HEK293 (cell line): ENCODE measurements at regions not wholly inside any gene's neighbourhood (a gene's known extent, or its start where the extent isn't known, plus 50 kb on each side); places are given as distances from the start of the nearest gene placed in this dataset.

ENCODE experiments used
- CTCF ChIA-PET: fragments of 350-600 bp; formaldehyde crosslinking; extraction: SDS; loops from one replicate; lab custom pipeline; 2021; ENCODE audit warnings: antibody characterized with exemption; lab: Yijun Ruan, JAX
- POLR2A ChIA-PET: fragments of 300-600 bp; formaldehyde crosslinking; extraction: SDS; loops from one replicate; lab custom pipeline; 2020; ENCODE audit warnings: antibody characterized with exemption, inconsistent platforms; lab: Yijun Ruan, JAX
- H3K27ac ChIP-seq: fragments of 200-500 bp; sonication (Bioruptor generic); 2 replicates; pipeline ENCODE4 v1.5.1; 2014; ENCODE audit warnings: low read depth, low read length, control low read depth, inconsistent platforms; ENCODE audit errors: extremely low read depth
- H3K36me3 ChIP-seq, 2 experiments: fragments of 200-500 bp in 1 of 2; sonication (Bioruptor generic) in 1 of 2; 1 replicate in 1 of 2; 2 replicates in 1 of 2; pipeline ENCODE4 v1.5.1; 2014 to 2017; ENCODE audit warnings: inconsistent platforms in 2 of 2, low read length in 2 of 2; ENCODE audit not compliant: control insufficient read depth in 2 of 2, insufficient read depth in 1 of 2
- H3K4me1 ChIP-seq: fragments of 200-500 bp; sonication (Bioruptor generic); 2 replicates; pipeline ENCODE4 v1.5.1; 2014; ENCODE audit warnings: mild to moderate bottlenecking, low read length, inconsistent platforms; ENCODE audit not compliant: control insufficient read depth, insufficient read depth
- H3K4me3 ChIP-seq: 2 replicates; pipeline ENCODE4 v1.5.1; 2011; ENCODE audit warnings: low read depth, mild to moderate bottlenecking, control low read depth, low read length, moderate library complexity
- H3K9me3 ChIP-seq: fragments of 200-500 bp; sonication (Bioruptor generic); 2 replicates; pipeline ENCODE4 v1.5.1; 2014; ENCODE audit warnings: low read depth, low read length, inconsistent platforms; ENCODE audit not compliant: control insufficient read depth, insufficient read depth
- SALL2 ChIP-seq: fragments of 450-650 bp; formaldehyde crosslinking; IDR thresholded peaks from 2 replicates; pipeline ENCODE4 v1.5.0; 2017; ENCODE audit warnings: missing biosample characterization, mild to moderate bottlenecking, missing genetic modification characterization, borderline replicate concordance
- SP2 ChIP-seq: fragments of 450-650 bp; formaldehyde crosslinking; IDR thresholded peaks from 2 replicates; pipeline ENCODE4 v1.5.1; 2016; ENCODE audit warnings: missing biosample characterization, missing genetic modification characterization
- TCF7L2 ChIP-seq: IDR thresholded peaks from 2 replicates; pipeline ENCODE4 v1.6.1; 2011; ENCODE audit warnings: low read depth, mild to moderate bottlenecking, inconsistent platforms, low read length, moderate library complexity, borderline replicate concordance
- WT1 ChIP-seq: fragments of 450-650 bp; formaldehyde crosslinking; IDR thresholded peaks from 2 replicates; pipeline ENCODE4 v1.5.1; 2016; ENCODE audit warnings: missing biosample characterization, missing genetic modification characterization
- ZNF112 ChIP-seq: fragments of 450-650 bp; formaldehyde crosslinking; IDR thresholded peaks from 2 replicates; pipeline ENCODE4 v1.5.0; 2017; ENCODE audit warnings: missing biosample characterization, missing genetic modification characterization
- ZNF121 ChIP-seq: fragments of 450-650 bp; formaldehyde crosslinking; IDR thresholded peaks from 2 replicates; pipeline ENCODE4 v1.5.1; 2016; ENCODE audit warnings: missing biosample characterization, missing genetic modification characterization
- ZNF133 ChIP-seq: fragments of 450-650 bp; formaldehyde crosslinking; IDR thresholded peaks from 2 replicates; pipeline ENCODE4 v1.5.1; 2016; ENCODE audit warnings: missing biosample characterization, missing genetic modification characterization
- ZNF174 ChIP-seq: fragments of 450-650 bp; formaldehyde crosslinking; IDR thresholded peaks from 2 replicates; pipeline ENCODE4 v1.5.0; 2017; ENCODE audit warnings: missing biosample characterization, mild to moderate bottlenecking, missing genetic modification characterization
- ZNF311 ChIP-seq: fragments of 450-650 bp; formaldehyde crosslinking; IDR thresholded peaks from 2 replicates; pipeline ENCODE4 v1.5.1; 2017; ENCODE audit warnings: missing biosample characterization, missing genetic modification characterization, borderline replicate concordance
- ZNF404 ChIP-seq: fragments of 450-650 bp; formaldehyde crosslinking; IDR thresholded peaks from 2 replicates; pipeline ENCODE4 v1.5.1; 2017; ENCODE audit warnings: missing biosample characterization, missing genetic modification characterization
- ZNF501 ChIP-seq: fragments of 450-650 bp; formaldehyde crosslinking; IDR thresholded peaks from 2 replicates; pipeline ENCODE4 v1.5.1; 2016; ENCODE audit warnings: missing biosample characterization, missing genetic modification characterization
- ZNF529 ChIP-seq: fragments of 450-650 bp; formaldehyde crosslinking; IDR thresholded peaks from 2 replicates; pipeline ENCODE4 v1.5.1; 2017; ENCODE audit warnings: missing genetic modification characterization, missing biosample characterization; ENCODE audit not compliant: insufficient replicate concordance
- ZNF544 ChIP-seq: fragments of 450-650 bp; formaldehyde crosslinking; IDR thresholded peaks from 2 replicates; pipeline ENCODE4 v1.5.0; 2017; ENCODE audit warnings: missing biosample characterization, missing genetic modification characterization
- ZNF624 ChIP-seq: fragments of 450-650 bp; formaldehyde crosslinking; IDR thresholded peaks from 2 replicates; pipeline ENCODE4 v1.5.1; 2017; ENCODE audit warnings: missing biosample characterization, missing genetic modification characterization
- ZNF837 ChIP-seq: fragments of 450-650 bp; formaldehyde crosslinking; IDR thresholded peaks from 2 replicates; pipeline ENCODE4 v1.5.1; 2016; ENCODE audit warnings: missing biosample characterization, missing genetic modification characterization
- TF ChIP-seq, protein P1 (sequence below): fragments of 450-650 bp; formaldehyde crosslinking; IDR thresholded peaks from 2 replicates; pipeline ENCODE4 v1.5.1; 2016; ENCODE audit warnings: missing biosample characterization, missing genetic modification characterization
- TF ChIP-seq, protein P2 (sequence below): fragments of 450-650 bp; formaldehyde crosslinking; IDR thresholded peaks from 2 replicates; pipeline ENCODE4; 2016; ENCODE audit warnings: missing biosample characterization, missing genetic modification characterization
- TF ChIP-seq, protein P3 (sequence below): fragments of 450-650 bp; formaldehyde crosslinking; IDR thresholded peaks from 2 replicates; pipeline ENCODE4 v1.5.1; 2016; ENCODE audit warnings: missing biosample characterization, missing genetic modification characterization
- TF ChIP-seq, protein P4 (sequence below): sonication (generic); formaldehyde crosslinking; IDR thresholded peaks from 2 replicates; pipeline ENCODE4 v1.8.1; 2022; ENCODE audit warnings: mild to moderate bottlenecking, moderate library complexity, missing genetic modification reagents
- TF ChIP-seq, protein P5 (sequence below): fragments of 450-650 bp; IDR thresholded peaks from 2 replicates; pipeline ENCODE4 v1.5.1; 2018; ENCODE audit warnings: missing biosample characterization, missing genetic modification characterization
- TF ChIP-seq, protein P6 (sequence below): fragments of 450-650 bp; formaldehyde crosslinking; IDR thresholded peaks from 2 replicates; pipeline ENCODE4 v1.5.1; 2016; ENCODE audit warnings: missing biosample characterization, missing genetic modification characterization
- TF ChIP-seq, protein P7 (sequence below): fragments of 450-650 bp; formaldehyde crosslinking; optimal IDR thresholded peaks from 2 replicates; pipeline ENCODE3; 2016; ENCODE audit warnings: missing biosample characterization, mild to moderate bottlenecking, missing genetic modification characterization

DNA sequence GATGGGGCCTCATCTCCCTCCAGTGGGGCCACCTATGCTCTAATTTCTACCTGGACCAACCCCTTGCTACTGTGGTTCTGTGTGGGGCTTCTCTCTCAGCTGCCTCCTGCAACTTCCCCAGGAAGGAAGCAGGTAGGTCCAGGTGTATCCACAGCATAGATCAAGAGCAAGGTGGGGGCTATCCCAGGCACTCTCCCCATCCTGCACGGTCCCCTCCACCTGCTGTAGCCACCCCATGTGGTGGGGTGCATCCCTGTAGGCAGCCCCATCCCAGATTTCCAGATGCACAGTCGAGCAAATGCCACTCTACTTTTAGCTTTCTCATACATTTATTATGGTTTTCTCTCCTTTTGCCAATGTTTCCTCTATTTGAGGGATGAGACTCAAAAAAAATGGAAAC lies 156.1 kb downstream of the FBXO15 start:
- no peak overlapping the region for H3K4me3 ChIP-seq
- H3K27ac ChIP-seq = no peak overlapping the region
- H3K36me3 ChIP-seq = no peaks in the 10 kb centered on the region
- no peak for TF ChIP-seq WT1 (tag by site-specific recombination)
- TF ChIP-seq, protein P1, sequence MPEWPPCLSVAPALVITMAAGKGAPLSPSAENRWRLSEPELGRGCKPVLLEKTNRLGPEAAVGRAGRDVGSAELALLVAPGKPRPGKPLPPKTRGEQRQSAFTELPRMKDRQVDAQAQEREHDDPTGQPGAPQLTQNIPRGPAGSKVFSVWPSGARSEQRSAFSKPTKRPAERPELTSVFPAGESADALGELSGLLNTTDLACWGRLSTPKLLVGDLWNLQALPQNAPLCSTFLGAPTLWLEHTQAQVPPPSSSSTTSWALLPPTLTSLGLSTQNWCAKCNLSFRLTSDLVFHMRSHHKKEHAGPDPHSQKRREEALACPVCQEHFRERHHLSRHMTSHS (tag by site-specific recombination) = no peak
- TF ChIP-seq ZNF544 = no peak
- TF ChIP-seq, protein P2, sequence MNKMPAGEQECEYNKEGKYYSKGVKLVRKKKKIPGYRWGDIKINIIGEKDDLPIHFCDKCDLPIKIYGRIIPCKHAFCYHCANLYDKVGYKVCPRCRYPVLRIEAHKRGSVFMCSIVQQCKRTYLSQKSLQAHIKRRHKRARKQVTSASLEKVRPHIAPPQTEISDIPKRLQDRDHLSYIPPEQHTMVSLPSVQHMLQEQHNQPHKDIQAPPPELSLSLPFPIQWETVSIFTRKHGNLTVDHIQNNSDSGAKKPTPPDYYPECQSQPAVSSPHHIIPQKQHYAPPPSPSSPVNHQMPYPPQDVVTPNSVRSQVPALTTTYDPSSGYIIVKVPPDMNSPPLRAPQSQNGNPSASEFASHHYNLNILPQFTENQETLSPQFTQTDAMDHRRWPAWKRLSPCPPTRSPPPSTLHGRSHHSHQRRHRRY (tag by site-specific recombination) = no peak
- TF ChIP-seq ZNF529 (tag by site-specific recombination) = no peak
- TF ChIP-seq, protein P3, sequence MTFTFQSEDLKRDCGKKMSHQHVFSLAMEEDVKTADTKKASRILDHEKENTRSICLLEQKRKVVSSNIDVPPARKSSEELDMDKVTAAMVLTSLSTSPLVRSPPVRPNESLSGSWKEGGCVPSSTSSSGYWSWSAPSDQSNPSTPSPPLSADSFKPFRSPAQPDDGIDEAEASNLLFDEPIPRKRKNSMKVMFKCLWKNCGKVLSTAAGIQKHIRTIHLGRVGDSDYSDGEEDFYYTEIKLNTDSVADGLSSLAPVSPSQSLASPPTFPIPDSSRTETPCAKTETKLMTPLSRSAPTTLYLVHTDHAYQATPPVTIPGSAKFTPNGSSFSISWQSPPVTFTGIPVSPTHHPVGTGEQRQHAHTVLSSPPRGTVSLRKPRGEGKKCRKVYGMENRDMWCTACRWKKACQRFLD (tag by site-specific recombination) = no peak
- no peak for TF ChIP-seq ZNF174 (tag by site-specific recombination)
- TF ChIP-seq SALL2 = no peak
- no peak for TF ChIP-seq TCF7L2
- TF ChIP-seq, protein P4, sequence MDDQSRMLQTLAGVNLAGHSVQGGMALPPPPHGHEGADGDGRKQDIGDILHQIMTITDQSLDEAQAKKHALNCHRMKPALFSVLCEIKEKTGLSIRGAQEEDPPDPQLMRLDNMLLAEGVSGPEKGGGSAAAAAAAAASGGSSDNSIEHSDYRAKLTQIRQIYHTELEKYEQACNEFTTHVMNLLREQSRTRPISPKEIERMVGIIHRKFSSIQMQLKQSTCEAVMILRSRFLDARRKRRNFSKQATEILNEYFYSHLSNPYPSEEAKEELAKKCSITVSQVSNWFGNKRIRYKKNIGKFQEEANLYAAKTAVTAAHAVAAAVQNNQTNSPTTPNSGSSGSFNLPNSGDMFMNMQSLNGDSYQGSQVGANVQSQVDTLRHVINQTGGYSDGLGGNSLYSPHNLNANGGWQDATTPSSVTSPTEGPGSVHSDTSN (CRISPR knock-in tag) = no peak
- no peak for TF ChIP-seq ZNF121 (tag by site-specific recombination)
- TF ChIP-seq ZNF112 (tag by site-specific recombination) = no peak
- CTCF ChIA-PET = interaction anchor here (0.5 kb wide), 1 partner anchor 10 kb away, joined by 3 read pairs; no protein-coding TSS in a partner anchor
- no peaks in the 10 kb centered on the region for H3K4me1 ChIP-seq
- no peaks in the 10 kb centered on the region for H3K9me3 ChIP-seq
- POLR2A ChIA-PET = no interaction called here

DNA sequence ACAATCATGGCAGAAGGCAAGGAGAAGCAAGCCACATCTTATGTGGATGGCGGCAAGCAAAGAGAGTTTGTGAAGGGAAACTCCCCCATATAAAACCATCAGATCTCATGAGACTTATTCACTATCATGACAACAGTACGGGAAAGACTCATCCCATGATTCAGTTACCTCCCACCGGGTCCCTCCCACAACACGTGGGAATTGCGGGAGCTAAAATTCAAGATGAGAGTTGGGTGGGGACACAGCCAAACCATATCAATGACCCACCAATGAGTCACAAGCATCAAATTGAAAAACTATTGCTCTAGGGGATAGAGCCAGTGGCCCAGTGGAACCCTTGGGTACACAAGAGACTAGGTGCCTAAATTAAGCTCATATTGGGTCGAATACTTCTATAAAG lies 157.4 kb downstream of the FBXO15 start:
- ChIA-PET CTCF (interaction anchor here (2.5 kb wide), 1 partner anchor 10 kb away, joined by 12 read pairs; no protein-coding TSS in a partner anchor), POLR2A (no interaction called here)
- H3K4me3 ChIP-seq = no peak overlapping the region
- no peaks in the 10 kb centered on the region for H3K9me3 ChIP-seq
- no peaks in the 10 kb centered on the region for H3K4me1 ChIP-seq
- H3K36me3 ChIP-seq = no peaks in the 10 kb centered on the region
- no peak overlapping the region for H3K27ac ChIP-seq
- TF ChIP-seq, protein P5, sequence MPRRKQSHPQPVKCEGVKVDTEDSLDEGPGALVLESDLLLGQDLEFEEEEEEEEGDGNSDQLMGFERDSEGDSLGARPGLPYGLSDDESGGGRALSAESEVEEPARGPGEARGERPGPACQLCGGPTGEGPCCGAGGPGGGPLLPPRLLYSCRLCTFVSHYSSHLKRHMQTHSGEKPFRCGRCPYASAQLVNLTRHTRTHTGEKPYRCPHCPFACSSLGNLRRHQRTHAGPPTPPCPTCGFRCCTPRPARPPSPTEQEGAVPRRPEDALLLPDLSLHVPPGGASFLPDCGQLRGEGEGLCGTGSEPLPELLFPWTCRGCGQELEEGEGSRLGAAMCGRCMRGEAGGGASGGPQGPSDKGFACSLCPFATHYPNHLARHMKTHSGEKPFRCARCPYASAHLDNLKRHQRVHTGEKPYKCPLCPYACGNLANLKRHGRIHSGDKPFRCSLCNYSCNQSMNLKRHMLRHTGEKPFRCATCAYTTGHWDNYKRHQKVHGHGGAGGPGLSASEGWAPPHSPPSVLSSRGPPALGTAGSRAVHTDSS (tag by site-specific recombination) = no peak
- TF ChIP-seq ZNF837 = no peak
- no peak for TF ChIP-seq ZNF404 (tag by site-specific recombination)
- TF ChIP-seq, protein P6, sequence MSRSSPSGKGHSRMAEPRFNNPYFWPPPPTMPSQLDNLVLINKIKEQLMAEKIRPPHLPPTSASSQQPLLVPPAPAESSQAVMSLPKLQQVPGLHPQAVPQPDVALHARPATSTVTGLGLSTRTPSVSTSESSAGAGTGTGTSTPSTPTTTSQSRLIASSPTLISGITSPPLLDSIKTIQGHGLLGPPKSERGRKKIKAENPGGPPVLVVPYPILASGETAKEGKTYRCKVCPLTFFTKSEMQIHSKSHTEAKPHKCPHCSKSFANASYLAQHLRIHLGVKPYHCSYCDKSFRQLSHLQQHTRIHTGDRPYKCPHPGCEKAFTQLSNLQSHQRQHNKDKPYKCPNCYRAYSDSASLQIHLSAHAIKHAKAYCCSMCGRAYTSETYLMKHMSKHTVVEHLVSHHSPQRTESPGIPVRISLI (tag by site-specific recombination) = no peak
- no peak for TF ChIP-seq ZNF624 (tag by site-specific recombination)
- TF ChIP-seq ZNF529 (tag by site-specific recombination) = no peak
- TF ChIP-seq, protein P7, sequence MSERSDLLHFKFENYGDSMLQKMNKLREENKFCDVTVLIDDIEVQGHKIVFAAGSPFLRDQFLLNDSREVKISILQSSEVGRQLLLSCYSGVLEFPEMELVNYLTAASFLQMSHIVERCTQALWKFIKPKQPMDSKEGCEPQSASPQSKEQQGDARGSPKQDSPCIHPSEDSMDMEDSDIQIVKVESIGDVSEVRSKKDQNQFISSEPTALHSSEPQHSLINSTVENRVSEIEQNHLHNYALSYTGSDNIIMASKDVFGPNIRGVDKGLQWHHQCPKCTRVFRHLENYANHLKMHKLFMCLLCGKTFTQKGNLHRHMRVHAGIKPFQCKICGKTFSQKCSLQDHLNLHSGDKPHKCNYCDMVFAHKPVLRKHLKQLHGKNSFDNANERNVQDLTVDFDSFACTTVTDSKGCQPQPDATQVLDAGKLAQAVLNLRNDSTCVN (tag by site-specific recombination) = no peak
- no peak for TF ChIP-seq ZNF133 (tag by site-specific recombination)
- TF ChIP-seq ZNF501 = no peak
- TF ChIP-seq ZNF311 = no peak
- TF ChIP-seq SP2 (tag by site-specific recombination) = no peak
